HepG2 (cell line): ENCODE measurements at regions not wholly inside any gene's neighbourhood (a gene's known extent, or its start where the extent isn't known, plus 50 kb on each side); places are given as distances from the start of the nearest gene placed in this dataset.

Source experiments
- CHD2 ChIP-seq: IDR thresholded peaks from 2 replicates; pipeline ENCODE4 v1.6.1; 2011; ENCODE audit warnings: low read depth, low read length, improper control_type of control experiment
- GZF1 ChIP-seq: sonication (generic); formaldehyde crosslinking; IDR thresholded peaks from 2 replicates; pipeline ENCODE4 v1.5.1; 2020; ENCODE audit warnings: mild to moderate bottlenecking, missing genetic modification reagents
- HMGA1 ChIP-seq: sonication (generic); formaldehyde crosslinking; conservative IDR thresholded peaks from 2 replicates; pipeline ENCODE4 v1.4.0; 2020; ENCODE audit warnings: missing genetic modification reagents
- MAX ChIP-seq: IDR thresholded peaks from 2 replicates; pipeline ENCODE4 v1.6.1; 2012; ENCODE audit warnings: inconsistent platforms
- NCOA1 ChIP-seq: sonication (generic); formaldehyde crosslinking; IDR thresholded peaks from 2 replicates; pipeline ENCODE4 v1.9.0; 2021; ENCODE audit warnings: missing genetic modification reagents
- RBM39 ChIP-seq: fragments of 200-400 bp; formaldehyde crosslinking; IDR thresholded peaks from one replicate; pipeline ENCODE4 v1.6.1; 2018; ENCODE audit warnings: antibody characterized with exemption, mild to moderate bottlenecking, low read depth, low read length; ENCODE audit not compliant: poor library complexity, severe bottlenecking
- RERE ChIP-seq: IDR thresholded peaks from 2 replicates; pipeline ENCODE4 v1.6.1; 2016; ENCODE audit warnings: low read depth, missing genetic modification reagents, missing compliant biosample characterization
- SMC3 ChIP-seq: IDR thresholded peaks from 2 replicates; pipeline ENCODE4 v1.6.1; 2011; ENCODE audit warnings: low read length, improper control_type of control experiment
- ZNF274 ChIP-seq: sonication (generic); formaldehyde crosslinking; IDR thresholded peaks from 2 replicates; pipeline ENCODE4 v1.5.1; 2020; ENCODE audit warnings: mild to moderate bottlenecking, missing genetic modification reagents
- ZNF749 ChIP-seq: sonication (generic); formaldehyde crosslinking; IDR thresholded peaks from 2 replicates; pipeline ENCODE4 v1.8.0; 2022; ENCODE audit warnings: mild to moderate bottlenecking, missing genetic modification reagents, moderate library complexity, borderline replicate concordance
- ZSCAN29 ChIP-seq: sonication (generic); formaldehyde crosslinking; conservative IDR thresholded peaks from 2 replicates; pipeline ENCODE4 v1.4.0; 2020; ENCODE audit warnings: mild to moderate bottlenecking, missing genetic modification reagents

GRCh38 chr13:88066847-88067246 lies 395.7 kb downstream of the SLITRK5 start:
- TF ChIP-seq SMC3 (no peak), MAX (no peak), GZF1 (CRISPR knock-in tag) (no peak), RERE (CRISPR knock-in tag) (no peak), ZSCAN29 (CRISPR knock-in tag) (no peak), RBM39 (no peak), ZNF274 (CRISPR knock-in tag) (no peak), CHD2 (no peak), NCOA1 (CRISPR knock-in tag) (no peak), ZNF749 (CRISPR knock-in tag) (no peak), HMGA1 (no peak)
